HEK293T (cell line): ENCODE measurements at regions not wholly inside any gene's neighbourhood (a gene's known extent, or its start where the extent isn't known, plus 50 kb on each side); places are given as distances from the start of the nearest gene placed in this dataset.

Experiments
- BHLHE40 ChIP-seq: fragments of 450-650 bp; IDR thresholded peaks from 2 replicates; pipeline ENCODE4 v1.6.1; 2016; ENCODE audit warnings: mild to moderate bottlenecking, moderate library complexity, borderline replicate concordance
- FOXA1 ChIP-seq: fragments of 450-650 bp; IDR thresholded peaks from 2 replicates; pipeline ENCODE4 v1.6.1; 2016; ENCODE audit warnings: mild to moderate bottlenecking
- FOXK2 ChIP-seq: fragments of 450-650 bp; IDR thresholded peaks from 2 replicates; pipeline ENCODE4 v1.6.1; 2016; ENCODE audit warnings: mild to moderate bottlenecking
- FOXM1 ChIP-seq: fragments of 450-650 bp; IDR thresholded peaks from 2 replicates; pipeline ENCODE4 v1.6.1; 2017; ENCODE audit warnings: mild to moderate bottlenecking, borderline replicate concordance
- L3MBTL2 ChIP-seq: fragments of 450-650 bp; conservative IDR thresholded peaks from 2 replicates; pipeline ENCODE4 v1.6.1; 2016; ENCODE audit warnings: mild to moderate bottlenecking
- NFRKB ChIP-seq: fragments of 450-650 bp; IDR thresholded peaks from 2 replicates; pipeline ENCODE4 v1.6.1; 2016; ENCODE audit warnings: mild to moderate bottlenecking, moderate library complexity
- SP1 ChIP-seq: fragments of 450-650 bp; IDR thresholded peaks from 2 replicates; pipeline ENCODE4 v1.6.1; 2017
- SUZ12 ChIP-seq: fragments of 450-650 bp; IDR thresholded peaks from 2 replicates; pipeline ENCODE4 v1.6.1; 2016; ENCODE audit warnings: mild to moderate bottlenecking

- TF ChIP-seq FOXK2: no peak
- TF ChIP-seq FOXM1: no peak
- TF ChIP-seq SP1: no peak
- no peak for TF ChIP-seq SUZ12
- no peak for TF ChIP-seq L3MBTL2
- no peak for TF ChIP-seq BHLHE40
- TF ChIP-seq FOXA1: no peak
- no peak for TF ChIP-seq NFRKB
These were observed 122.3 kb downstream of the PCTP start for GRCh38 chr17:55873017-55873758.
